ENCODE measurements at regions not wholly inside any gene's neighbourhood (a gene's known extent, or its start where the extent isn't known, plus 50 kb on each side); places are given as distances from the start of the nearest gene placed in this dataset.

DNA sequence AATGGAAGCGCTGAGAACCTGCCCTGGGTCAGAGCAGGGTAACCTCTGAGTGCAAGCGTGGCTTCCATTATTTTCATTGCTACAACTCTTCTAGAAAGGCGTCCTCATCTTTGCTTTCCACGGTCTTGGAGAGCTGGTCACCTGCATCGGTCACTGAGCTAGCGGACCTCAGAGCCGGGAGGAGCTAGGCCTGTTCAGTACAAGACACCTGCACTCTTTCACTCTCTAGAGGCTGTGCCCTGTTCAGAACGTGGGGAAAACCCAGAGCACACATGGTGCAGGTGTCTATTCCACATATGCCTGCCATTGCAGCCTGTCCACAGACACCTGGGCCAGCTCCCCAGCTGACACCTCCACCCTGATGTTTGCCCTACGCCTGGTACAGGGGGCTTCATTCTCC is 147.8 kb upstream of the IRX2 start:
- TF ChIP-seq, protein P1, sequence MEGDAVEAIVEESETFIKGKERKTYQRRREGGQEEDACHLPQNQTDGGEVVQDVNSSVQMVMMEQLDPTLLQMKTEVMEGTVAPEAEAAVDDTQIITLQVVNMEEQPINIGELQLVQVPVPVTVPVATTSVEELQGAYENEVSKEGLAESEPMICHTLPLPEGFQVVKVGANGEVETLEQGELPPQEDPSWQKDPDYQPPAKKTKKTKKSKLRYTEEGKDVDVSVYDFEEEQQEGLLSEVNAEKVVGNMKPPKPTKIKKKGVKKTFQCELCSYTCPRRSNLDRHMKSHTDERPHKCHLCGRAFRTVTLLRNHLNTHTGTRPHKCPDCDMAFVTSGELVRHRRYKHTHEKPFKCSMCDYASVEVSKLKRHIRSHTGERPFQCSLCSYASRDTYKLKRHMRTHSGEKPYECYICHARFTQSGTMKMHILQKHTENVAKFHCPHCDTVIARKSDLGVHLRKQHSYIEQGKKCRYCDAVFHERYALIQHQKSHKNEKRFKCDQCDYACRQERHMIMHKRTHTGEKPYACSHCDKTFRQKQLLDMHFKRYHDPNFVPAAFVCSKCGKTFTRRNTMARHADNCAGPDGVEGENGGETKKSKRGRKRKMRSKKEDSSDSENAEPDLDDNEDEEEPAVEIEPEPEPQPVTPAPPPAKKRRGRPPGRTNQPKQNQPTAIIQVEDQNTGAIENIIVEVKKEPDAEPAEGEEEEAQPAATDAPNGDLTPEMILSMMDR (IDR thresholded peaks at IDR 0.05) = no peak
- no peak for TF ChIP-seq POLR2A (IDR thresholded peaks at IDR 0.05)
- no peaks in the 10 kb centered on the region for H3K36me3 ChIP-seq (replicated peaks in 1 of 2; ENCODE audit: insufficient read depth in 1 of 2, low read depth in 2 of 2)
- 61 to 64% methylated on average over 4 to 9 of the region's 9 CpGs for WGBS, 2 donors
- no peak overlapping the region for H3K27ac ChIP-seq
- H3K4me1 ChIP-seq = no peaks in the 10 kb centered on the region
- no peak overlapping the region for H3K4me3 ChIP-seq
- no peak for DNase-seq
- no peaks in the 10 kb centered on the region for H3K9me3 ChIP-seq
- intact Hi-C loops (cut with DNase I) = no loop called here
- H3K27me3 ChIP-seq = no peaks in the 10 kb centered on the region
- ATAC-seq = no peak

DNA sequence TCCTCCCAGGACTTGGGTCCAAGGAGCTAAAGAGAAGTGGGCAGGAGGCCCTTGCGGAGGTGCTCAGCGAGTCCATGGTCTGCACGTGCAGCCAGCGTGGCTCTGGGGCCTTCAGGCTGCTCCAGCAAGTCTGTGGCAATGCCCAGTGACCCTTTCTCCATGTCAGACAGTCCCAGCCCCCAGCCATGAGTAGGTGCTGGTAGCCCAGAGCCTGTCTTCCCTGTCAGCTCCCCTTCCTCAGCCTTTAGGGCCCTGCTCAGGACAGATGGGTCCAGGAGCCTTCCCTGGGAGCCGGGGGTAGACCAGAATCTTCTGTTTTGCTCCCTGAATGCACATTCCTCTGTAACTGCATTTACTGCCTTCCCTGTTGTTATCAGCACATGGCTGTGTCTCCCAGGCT is 147.2 kb upstream of the IRX2 start:
- WGBS, 2 donors = 33 to 71% methylated on average over 1 to 5 of the region's 5 CpGs
- no peak overlapping the region for H3K4me3 ChIP-seq
- no peak for ATAC-seq
- no peaks in the 10 kb centered on the region for H3K36me3 ChIP-seq (replicated peaks in 1 of 2; ENCODE audit: insufficient read depth in 1 of 2, low read depth in 2 of 2)
- H3K27ac ChIP-seq = no peak overlapping the region
- TF ChIP-seq POLR2A (IDR thresholded peaks at IDR 0.05) = no peak
- TF ChIP-seq, protein P1 (IDR thresholded peaks at IDR 0.05) = no peak
- no peaks in the 10 kb centered on the region for H3K4me1 ChIP-seq
- intact Hi-C loops (cut with DNase I) = no loop called here
- H3K9me3 ChIP-seq = no peaks in the 10 kb centered on the region
- no peaks in the 10 kb centered on the region for H3K27me3 ChIP-seq
- DNase-seq = no peak

DNA sequence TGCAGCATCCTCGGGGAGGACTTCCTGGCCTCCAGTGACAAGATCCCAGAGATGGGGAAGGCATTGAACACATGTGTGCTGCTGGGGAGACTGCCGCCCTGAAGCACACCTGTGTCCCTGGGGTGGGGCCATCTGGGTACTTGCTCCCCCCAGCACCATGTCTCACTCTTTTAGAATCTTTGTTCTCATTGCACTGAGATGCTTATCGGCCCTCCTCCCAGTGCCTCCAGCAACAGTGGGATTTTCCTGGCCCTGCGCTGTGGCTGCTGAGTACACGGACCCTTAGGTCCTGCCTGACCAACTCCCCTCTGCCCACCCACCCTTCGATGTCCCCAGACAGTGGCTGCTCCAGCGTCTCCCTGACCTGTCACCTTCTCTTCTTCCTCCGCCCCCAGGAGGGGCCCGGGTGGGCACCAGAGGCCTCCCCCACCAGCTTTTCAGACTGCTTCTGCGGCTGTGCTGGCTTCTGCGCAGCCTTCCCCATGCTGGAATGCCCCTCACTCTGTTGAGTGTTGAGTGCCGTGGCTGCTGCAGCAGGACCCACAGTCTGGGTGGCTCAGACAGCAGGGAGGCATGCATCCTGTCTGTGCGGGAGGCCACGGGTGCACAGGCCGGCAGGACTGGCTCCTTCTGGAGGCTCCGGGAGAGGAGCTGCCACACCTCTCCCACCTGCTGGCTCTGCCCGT is 145.9 kb upstream of the IRX2 start:
- no peak for ATAC-seq
- DNase-seq = no peak
- H3K4me3 ChIP-seq = no peak overlapping the region
- intact Hi-C loops (cut with DNase I) = no loop called here
- no peaks in the 10 kb centered on the region for H3K4me1 ChIP-seq
- no peaks in the 10 kb centered on the region for H3K36me3 ChIP-seq (replicated peaks in 1 of 2; ENCODE audit: insufficient read depth in 1 of 2, low read depth in 2 of 2)
- H3K27me3 ChIP-seq = no peaks in the 10 kb centered on the region
- WGBS, 2 donors = 59 to 72% methylated on average over 15 to 17 of the region's 17 CpGs
- H3K9me3 ChIP-seq = no peaks in the 10 kb centered on the region
- H3K27ac ChIP-seq = no peak overlapping the region
- TF ChIP-seq POLR2A (IDR thresholded peaks at IDR 0.05) = no peak
- TF ChIP-seq, protein P1 (IDR thresholded peaks at IDR 0.05) = no peak

DNA sequence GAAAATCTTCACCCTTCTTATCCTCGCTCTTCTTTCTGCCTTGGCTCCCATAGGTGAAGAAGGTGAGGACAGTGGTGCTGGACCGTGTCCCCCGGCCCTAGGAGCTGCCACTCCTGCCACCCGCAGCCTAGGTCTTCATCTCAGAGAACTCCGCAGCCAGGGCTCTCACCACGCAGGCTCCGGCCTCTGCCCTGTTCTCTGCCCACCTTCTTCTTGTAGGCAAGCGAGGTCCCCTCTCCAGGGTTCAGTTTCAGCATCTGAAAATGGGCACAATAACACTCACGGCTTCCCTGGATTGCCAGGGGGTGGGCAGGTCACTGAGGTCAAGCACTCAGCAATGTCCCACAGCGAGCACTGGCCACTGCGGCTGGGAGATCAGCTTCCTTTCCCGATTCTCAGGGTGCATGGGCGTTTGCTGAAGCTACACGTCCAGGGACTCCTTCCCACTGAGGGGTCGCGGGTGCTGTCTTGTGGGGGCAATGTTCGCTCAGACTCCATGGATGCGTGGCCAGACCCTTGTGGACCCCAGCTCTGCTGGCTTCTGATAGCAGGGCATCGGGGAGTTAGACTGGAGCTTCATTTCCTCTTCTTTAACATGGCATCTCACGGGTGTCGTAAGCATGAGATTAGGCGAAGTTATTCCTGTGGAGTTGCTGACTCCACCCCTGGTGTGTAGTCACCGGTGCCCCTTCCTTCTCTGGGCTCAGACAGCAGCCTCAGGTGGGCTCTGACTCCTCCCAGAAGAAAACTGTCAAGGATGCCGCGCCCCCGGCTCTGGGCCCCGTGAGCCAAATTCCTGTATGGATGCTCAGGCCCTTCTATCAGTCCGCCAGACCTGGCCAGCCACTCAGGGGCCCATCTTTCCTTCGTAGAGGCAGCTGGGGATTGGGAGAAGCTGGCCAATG is 145.1 kb upstream of the IRX2 start:
- Histone ChIP-seq H3K27ac (no peak overlapping the region), H3K9me3 (no peaks in the 10 kb centered on the region), H3K27me3 (no peaks in the 10 kb centered on the region), H3K4me3 (no peak overlapping the region), H3K4me1 (no peaks in the 10 kb centered on the region), H3K36me3 (replicated peaks in 1 of 2; ENCODE audit: insufficient read depth in 1 of 2, low read depth in 2 of 2) (no peaks in the 10 kb centered on the region)
- intact Hi-C loops (cut with DNase I) = no loop called here
- ATAC-seq = no peak
- no peak for DNase-seq
- WGBS, 2 donors = 54 to 67% methylated on average over 18 to 29 of the region's 29 CpGs
- no peak for TF ChIP-seq POLR2A (IDR thresholded peaks at IDR 0.05)
- TF ChIP-seq, protein P1 (IDR thresholded peaks at IDR 0.05) = no peak

Measured in body of pancreas (tissue), 4 donors.